SK-N-SH (cell line): ENCODE measurements at regions not wholly inside any gene's neighbourhood (a gene's known extent, or its start where the extent isn't known, plus 50 kb on each side); places are given as distances from the start of the nearest gene placed in this dataset.
"Not testable (repeated sequence)": the region's sequence is repeated elsewhere in the genome, so short reads cannot be mapped to it uniquely, and the experiment has no call there.

Experiments
- CTCF ChIA-PET: fragments of 300-600, 350-600 bp; formaldehyde crosslinking; extraction: SDS; loops from one replicate; lab custom pipeline; 2021; lab: Yijun Ruan, JAX
- POLR2A ChIA-PET: fragments of 350-600 bp; sonication (Branson Sonifier 250); formaldehyde crosslinking; extraction: SDS; loops from one replicate; lab custom pipeline; 2020; ENCODE audit warnings: antibody characterized with exemption, inconsistent platforms; lab: Yijun Ruan, JAX
- DNase-seq: peaks from one replicate; pipeline ENCODE4 v3.0.0; 2012
- H2AFZ ChIP-seq: fragments of 200-600 bp; sonication (generic); 2 replicates; pipeline ENCODE4 v1.8.1; 2016; ENCODE audit warnings: antibody characterized with exemption, mild to moderate bottlenecking, low read depth
- H3F3A ChIP-seq: fragments of 200-600 bp; sonication (generic); replicated peaks from 2 replicates; pipeline ENCODE3; 2016; ENCODE audit warnings: antibody characterized with exemption, mild to moderate bottlenecking; ENCODE audit not compliant: insufficient read depth
- H3K27ac ChIP-seq, 2 experiments: fragments of 200-500 bp in 1 of 2; fragments of 200-600 bp in 1 of 2; sonication (Bioruptor generic) in 1 of 2; sonication (generic), shearing (Covaris generic) in 1 of 2; 2 replicates each; pipeline versions ENCODE4 v1.5.1 to v1.6.1; 2014 to 2016; ENCODE audit warnings: low read depth in 2 of 2, inconsistent platforms in 1 of 2, low read length in 1 of 2, mild to moderate bottlenecking in 1 of 2, mixed read lengths in 1 of 2
- H3K27me3 ChIP-seq: fragments of 200-600 bp; sonication (generic), shearing (Covaris generic); 2 replicates; pipeline ENCODE4 v1.6.1; 2016; ENCODE audit warnings: mixed run types; ENCODE audit not compliant: insufficient read depth
- H3K36me3 ChIP-seq, 2 experiments: fragments of 200-500 bp in 1 of 2; fragments of 200-600 bp in 1 of 2; sonication (Bioruptor generic) in 1 of 2; sonication (generic) in 1 of 2; replicated peaks in 1 of 2; 2 replicates each; pipeline versions ENCODE3 to v1.5.1; 2014 to 2016; ENCODE audit warnings: low read length in 1 of 2, mild to moderate bottlenecking in 1 of 2; ENCODE audit not compliant: insufficient read depth in 2 of 2, control insufficient read depth in 1 of 2
- H3K4me1 ChIP-seq, 2 experiments: fragments of 200-500 bp in 1 of 2; fragments of 200-600 bp in 1 of 2; sonication (Bioruptor generic) in 1 of 2; sonication (generic), shearing (Covaris generic) in 1 of 2; 2 replicates each; pipeline versions ENCODE4 v1.5.1 to v1.6.1; 2014 to 2016; ENCODE audit warnings: low read depth in 1 of 2, low read length in 1 of 2, mixed run types in 1 of 2; ENCODE audit not compliant: insufficient read depth in 2 of 2, control insufficient read depth in 1 of 2
- H3K4me2 ChIP-seq: fragments of 200-600 bp; sonication (generic), shearing (Covaris generic); 2 replicates; pipeline ENCODE4 v1.6.1; 2017; ENCODE audit warnings: mixed run types
- H3K4me3 ChIP-seq, 2 experiments: fragments of 200-500 bp in 1 of 2; fragments of 200-600 bp in 1 of 2; sonication (Bioruptor generic) in 1 of 2; sonication (generic), shearing (Covaris generic) in 1 of 2; 2 replicates each; pipeline versions ENCODE4 v1.5.1 to v1.8.1; 2014 to 2016; ENCODE audit warnings: low read depth in 2 of 2, inconsistent platforms in 1 of 2, low read length in 1 of 2, mild to moderate bottlenecking in 1 of 2, mixed read lengths in 1 of 2, moderate library complexity in 1 of 2
- H3K79me2 ChIP-seq: fragments of 200-600 bp; sonication (generic); 2 replicates; pipeline ENCODE4 v1.8.1; 2017; ENCODE audit warnings: mild to moderate bottlenecking; ENCODE audit not compliant: insufficient read depth
- H3K9ac ChIP-seq: fragments of 200-600 bp; sonication (generic); 2 replicates; pipeline ENCODE4 v1.6.1; 2017; ENCODE audit warnings: mixed run types
- H3K9me2 ChIP-seq: fragments of 200-600 bp; sonication (generic); 2 replicates; pipeline ENCODE4 v1.6.1; 2017; ENCODE audit warnings: mixed run types
- H3K9me3 ChIP-seq: fragments of 200-600 bp; sonication (generic); 2 replicates; pipeline ENCODE4 v1.6.1; 2017; ENCODE audit warnings: mixed run types, mild to moderate bottlenecking, moderate library complexity
- H4K20me1 ChIP-seq: fragments of 200-600 bp; sonication (generic); 2 replicates; pipeline ENCODE4 v1.6.1; 2017; ENCODE audit warnings: mild to moderate bottlenecking, mixed run types; ENCODE audit not compliant: insufficient read depth
- CHD2 ChIP-seq: fragments of 150-350 bp; IDR thresholded peaks from 2 replicates; pipeline ENCODE4 v1.6.1; 2018; ENCODE audit warnings: low read length; ENCODE audit not compliant: partially characterized antibody
- EP300 ChIP-seq, 2 experiments: IDR thresholded peaks; 2 replicates each; pipeline versions ENCODE4 v1.4.0 to v1.6.1; 2012; ENCODE audit warnings: borderline replicate concordance in 1 of 2, low read depth in 1 of 2, low read length in 1 of 2
- GATA2 ChIP-seq: sonication (generic); formaldehyde crosslinking; IDR thresholded peaks from 2 replicates; pipeline ENCODE4 v1.5.0; 2020; ENCODE audit warnings: mild to moderate bottlenecking, missing genetic modification reagents
- MEF2A ChIP-seq: IDR thresholded peaks from 2 replicates; pipeline ENCODE4 v1.4.0; 2012; ENCODE audit warnings: low read depth, borderline replicate concordance
- MXI1 ChIP-seq: IDR thresholded peaks from 2 replicates; pipeline ENCODE4 v1.6.1; 2012; ENCODE audit warnings: mild to moderate bottlenecking, low read depth, low read length, improper control_type of control experiment
- NFIC ChIP-seq: IDR thresholded peaks from 2 replicates; pipeline ENCODE4 v1.4.0; 2012; ENCODE audit warnings: borderline replicate concordance
- NRF1 ChIP-seq: IDR thresholded peaks from 2 replicates; pipeline ENCODE4 v1.6.1; 2012; ENCODE audit warnings: low read depth, mild to moderate bottlenecking, low read length
- RAD21 ChIP-seq: IDR thresholded peaks from 2 replicates; pipeline ENCODE4 v1.6.1; 2012; ENCODE audit warnings: mild to moderate bottlenecking, low read length
- RCOR1 ChIP-seq: fragments of 150-350 bp; IDR thresholded peaks from 2 replicates; pipeline ENCODE4 v1.6.1; 2017; ENCODE audit warnings: antibody characterized with exemption, low read length
- TCF12 ChIP-seq: IDR thresholded peaks from 2 replicates; pipeline ENCODE4 v1.4.0; 2012
- ZBTB33 ChIP-seq: IDR thresholded peaks from 2 replicates; pipeline ENCODE4 v1.4.0; 2012; ENCODE audit warnings: low read depth, borderline replicate concordance
- WGBS: methylation state at CpG from one replicate; pipeline ENCODE4 v1.1.6; 2017; ENCODE audit warnings: low lambda C conversion rate; 5-methylcytosine and 5-hydroxymethylcytosine counted together
- TF ChIP-seq, protein P1 (sequence below): fragments of 150-350 bp; IDR thresholded peaks from 2 replicates; pipeline ENCODE4 v1.6.1; 2016; ENCODE audit warnings: mild to moderate bottlenecking, low read depth, low read length

- POLR2A ChIA-PET = no interaction called here
- TF ChIP-seq EP300 (IDR thresholded peaks at IDR 0.05; ENCODE audit: borderline replicate concordance in 1 of 2, low read depth in 1 of 2, low read length in 1 of 2) (peak in 1 of 2 experiments; percentile 88; a peak in 2 of 4 replicates), MEF2A (no peak), TCF12 (no peak; the same call in 1 of the 2 replicates), GATA2 (CRISPR knock-in tag) (peak; percentile 53; the same call in 1 of the 2 replicates), RCOR1 (peak; percentile 80), RAD21 (peak; percentile 28), CHD2 (peak; percentile 77), ZBTB33 (no peak), MXI1 (0 out of 2 replicates have a peak, but pooled peaks have one; percentile 38), NRF1 (no peak), NFIC (no peak)
- TF ChIP-seq, protein P1, sequence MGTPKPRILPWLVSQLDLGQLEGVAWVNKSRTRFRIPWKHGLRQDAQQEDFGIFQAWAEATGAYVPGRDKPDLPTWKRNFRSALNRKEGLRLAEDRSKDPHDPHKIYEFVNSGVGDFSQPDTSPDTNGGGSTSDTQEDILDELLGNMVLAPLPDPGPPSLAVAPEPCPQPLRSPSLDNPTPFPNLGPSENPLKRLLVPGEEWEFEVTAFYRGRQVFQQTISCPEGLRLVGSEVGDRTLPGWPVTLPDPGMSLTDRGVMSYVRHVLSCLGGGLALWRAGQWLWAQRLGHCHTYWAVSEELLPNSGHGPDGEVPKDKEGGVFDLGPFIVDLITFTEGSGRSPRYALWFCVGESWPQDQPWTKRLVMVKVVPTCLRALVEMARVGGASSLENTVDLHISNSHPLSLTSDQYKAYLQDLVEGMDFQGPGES = no peak
- H3F3A ChIP-seq = no peaks in the 10 kb centered on the region
- H2AFZ ChIP-seq = no peak overlapping the region; the same call in 1 of the 2 replicates
- H3K27ac ChIP-seq = peak overlapping the region in 1 of 2 experiments; percentile 99; a peak in 2 of 4 replicates
- no peaks in the 10 kb centered on the region for H3K79me2 ChIP-seq
- no peak overlapping the region for H3K9ac ChIP-seq
- no peak overlapping the region for H3K4me3 ChIP-seq
- WGBS = 41% methylated on average over 14 of the region's 17 CpGs
- no peak overlapping the region for H3K4me2 ChIP-seq
- no peaks in the 10 kb centered on the region for H4K20me1 ChIP-seq
- H3K9me3 ChIP-seq = no peaks in the 10 kb centered on the region
- peak; percentile 84 for DNase-seq
- CTCF ChIA-PET = interaction anchor here (0.8 kb wide), 1 partner anchor 12 kb away, joined by 3 read pairs; no protein-coding TSS in a partner anchor
- H3K36me3 ChIP-seq = no peaks in the 10 kb centered on the region
- no peaks in the 10 kb centered on the region for H3K9me2 ChIP-seq
- H3K4me1 ChIP-seq = peaks cover 0 to 42% of the 10 kb centered on the region in 2 experiments; a peak in 3 of 4 replicates
- H3K27me3 ChIP-seq = no peaks in the 10 kb centered on the region
Observed at GRCh38 chr16:88274847-88275246, 107.9 kb upstream of the ZNF469 start.

- H3K27ac ChIP-seq = peak overlapping the region in 1 of 2 experiments; percentile 99; a peak in 2 of 4 replicates
- H3K9ac ChIP-seq, POLR2A ChIA-PET, H3K36me3 ChIP-seq, H2AFZ ChIP-seq, H3F3A ChIP-seq, H3K4me2 ChIP-seq, H3K9me2 ChIP-seq, DNase-seq, H3K9me3 ChIP-seq, H4K20me1 ChIP-seq, H3K79me2 ChIP-seq, H3K4me3 ChIP-seq, H3K27me3 ChIP-seq: not testable (repeated sequence)
- H3K4me1 ChIP-seq = peaks cover 0 to 36% of the 10 kb centered on the region in 2 experiments; a peak in 3 of 4 replicates
- CTCF ChIA-PET = interaction anchor here (0.8 to 1.1 kb wide), 2 partner anchors 11 to 12 kb away, joined by 3 read pairs; no protein-coding TSS in a partner anchor
- 89% methylated on average over 1 of the region's 21 CpGs for WGBS
Observed at GRCh38 chr16:88275336-88276122, 107.2 kb upstream of the ZNF469 start.

DNA sequence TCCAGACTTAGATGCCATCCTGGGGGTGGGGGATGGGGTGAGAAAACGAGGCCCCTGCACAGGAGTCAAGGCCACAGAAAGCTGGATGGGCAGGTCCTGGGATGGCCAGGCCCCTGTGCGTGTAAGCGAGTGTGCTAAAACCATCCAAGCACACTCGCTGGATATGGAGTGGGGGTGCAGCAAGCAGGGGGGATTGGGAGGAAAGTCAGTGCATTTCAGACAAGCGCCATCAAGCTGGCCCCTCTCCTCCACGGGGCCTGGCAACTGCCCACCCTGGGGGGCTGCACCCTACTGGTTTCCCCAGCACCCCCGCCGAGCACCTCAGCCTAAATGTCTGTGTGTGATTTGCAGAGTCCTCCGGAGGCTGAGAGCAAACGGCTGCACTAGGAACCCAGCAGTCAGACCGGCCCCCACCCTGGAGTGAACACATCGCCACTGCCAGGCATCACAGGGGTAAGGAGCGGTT lies 106.6 kb upstream of the ZNF469 start:
- H3K9ac ChIP-seq, H3K36me3 ChIP-seq, H3K79me2 ChIP-seq, H2AFZ ChIP-seq, H4K20me1 ChIP-seq, H3K9me2 ChIP-seq, H3K4me2 ChIP-seq, H3K9me3 ChIP-seq, H3K4me3 ChIP-seq, H3F3A ChIP-seq, POLR2A ChIA-PET, H3K27me3 ChIP-seq, DNase-seq: not testable (repeated sequence)
- 85% methylated on average over 9 of the region's 13 CpGs for WGBS
- Histone ChIP-seq H3K27ac (peak overlapping the region in 1 of 2 experiments; percentile 99; a peak in 2 of 4 replicates), H3K4me1 (peaks cover 0 to 32% of the 10 kb centered on the region in 2 experiments; a peak in 3 of 4 replicates)
- CTCF ChIA-PET = interaction anchor here (1.1 kb wide), 1 partner anchor 11 kb away, joined by 3 read pairs; no protein-coding TSS in a partner anchor
